Activated effector memory CD4-positive, alpha-beta T cell treated with anti-CD3 and anti-CD28 coated beads, Interleukin-2, amount 50 U/mL, for 16 hours (primary cell): ENCODE measurements at regions not wholly inside any gene's neighbourhood (a gene's known extent, or its start where the extent isn't known, plus 50 kb on each side); places are given as distances from the start of the nearest gene placed in this dataset.
"Not testable (repeated sequence)": the region's sequence is repeated elsewhere in the genome, so short reads cannot be mapped to it uniquely, and the experiment has no call there.

ENCODE experiments used
- DNase-seq: peaks from one replicate; pipeline ENCODE4 v3.0.0-alpha.2; 2020

- DNase-seq = no peak
Observed at GRCh38 chr12:68514807-68515411, 95.8 kb upstream of the RAP1B start.

- no peak for DNase-seq
Observed at GRCh38 chr12:68515793-68516192, 94.9 kb upstream of the RAP1B start.

GRCh38 chr12:68521321-68521839, 89.3 kb upstream of the RAP1B start:
- DNase-seq = no peak

GRCh38 chr12:68521848-68522502, 88.7 kb upstream of the RAP1B start:
- DNase-seq = no peak

GRCh38 chr12:68529466-68529865, 81.2 kb upstream of the RAP1B start:
- no peak for DNase-seq

- no peak for DNase-seq
Observed at GRCh38 chr12:68529869-68530268, 80.8 kb upstream of the RAP1B start.

GRCh38 chr12:68530299-68530698, 80.4 kb upstream of the RAP1B start:
- DNase-seq = no peak

GRCh38 chr12:68530965-68531364, 79.7 kb upstream of the RAP1B start:
- no peak for DNase-seq

- no peak for DNase-seq
Observed at GRCh38 chr12:68532204-68532886, 78.4 kb upstream of the RAP1B start.

GRCh38 chr12:68532887-68533248, 77.8 kb upstream of the RAP1B start:
- DNase-seq = no peak

GRCh38 chr12:68534108-68534507, 76.6 kb upstream of the RAP1B start:
- DNase-seq = no peak

- no peak for DNase-seq
Observed at GRCh38 chr12:68536885-68537485, 73.7 kb upstream of the RAP1B start.

GRCh38 chr12:68537571-68537970, 73.1 kb upstream of the RAP1B start:
- DNase-seq = no peak

GRCh38 chr12:68538726-68539614, 71.7 kb upstream of the RAP1B start:
- peak; percentile 70 for DNase-seq

GRCh38 chr12:68539615-68539952, 71.1 kb upstream of the RAP1B start:
- DNase-seq = no peak

- DNase-seq = not testable (repeated sequence)
Observed at GRCh38 chr12:68540768-68541167, 69.9 kb upstream of the RAP1B start.

- DNase-seq = not testable (repeated sequence)
Observed at GRCh38 chr12:68547318-68547717, 63.4 kb upstream of the RAP1B start.

GRCh38 chr12:68552605-68553195, 58.0 kb upstream of the RAP1B start:
- DNase-seq = not testable (repeated sequence)

GRCh38 chr12:68557011-68557730, 53.5 kb upstream of the RAP1B start:
- DNase-seq = no peak

GRCh38 chr12:68559246-68559645, 51.5 kb upstream of the RAP1B start:
- DNase-seq = no peak

- DNase-seq = no peak
Observed at GRCh38 chr12:68559984-68560850, 50.5 kb upstream of the RAP1B start.
